Astrocyte (in vitro differentiated cells and primary cell): ENCODE measurements at regions not wholly inside any gene's neighbourhood (a gene's known extent, or its start where the extent isn't known, plus 50 kb on each side); places are given as distances from the start of the nearest gene placed in this dataset.

Experiments used
- DNase-seq: peaks from one replicate; pipeline ENCODE4 v3.0.0-alpha.2; 2010; ENCODE audit warnings: low read depth
- FAIRE-seq: peaks from 2 replicates; lab custom pipeline; 2011; peaks lifted over from hg19 to GRCh38; lab: Jason Lieb, UNC
- H2AFZ ChIP-seq: 2 replicates; pipeline ENCODE4 v1.6.0; 2012; ENCODE audit warnings: low read depth, low read length, inconsistent platforms
- H3K27ac ChIP-seq: 2 replicates; pipeline ENCODE4 v1.5.1; 2011; ENCODE audit warnings: low read depth, low read length, inconsistent platforms
- H3K27me3 ChIP-seq: 2 replicates; pipeline ENCODE4 v1.6.0; 2011; ENCODE audit warnings: low read length, inconsistent platforms; ENCODE audit not compliant: insufficient read depth
- H3K36me3 ChIP-seq: 2 replicates; pipeline ENCODE4 v1.5.1; 2011; ENCODE audit warnings: low read length, inconsistent platforms; ENCODE audit not compliant: insufficient read depth
- H3K4me1 ChIP-seq: 2 replicates; pipeline ENCODE4 v1.5.1; 2011; ENCODE audit warnings: low read length, inconsistent platforms; ENCODE audit not compliant: insufficient read depth
- H3K4me2 ChIP-seq: 2 replicates; pipeline ENCODE4 v1.6.0; 2012; ENCODE audit warnings: low read length, inconsistent platforms
- H3K4me3 ChIP-seq: 2 replicates; pipeline ENCODE4 v1.5.1; 2011; ENCODE audit warnings: low read depth, mild to moderate bottlenecking, low read length, inconsistent platforms; ENCODE audit not compliant: insufficient read depth
- H3K79me2 ChIP-seq: 2 replicates; pipeline ENCODE4 v1.6.0; 2012; ENCODE audit warnings: mild to moderate bottlenecking, low read length, inconsistent platforms; ENCODE audit not compliant: insufficient read depth
- H3K9ac ChIP-seq: 2 replicates; pipeline ENCODE4 v1.6.0; 2012; ENCODE audit warnings: mild to moderate bottlenecking, low read length, inconsistent platforms
- H3K9me3 ChIP-seq: 2 replicates; pipeline ENCODE4 v1.5.1; 2012; ENCODE audit warnings: low read depth, mild to moderate bottlenecking, low read length, inconsistent platforms; ENCODE audit not compliant: insufficient read depth
- H4K20me1 ChIP-seq: 2 replicates; pipeline ENCODE4 v1.6.0; 2012; ENCODE audit warnings: low read length, inconsistent platforms; ENCODE audit not compliant: insufficient read depth
- H3K27ac Mint-ChIP-seq: one replicate; pipeline ENCODE4 v1.8.0; 2021; ENCODE audit warnings: mild to moderate bottlenecking, mixed read lengths; ENCODE audit not compliant: unreplicated experiment
- H3K27me3 Mint-ChIP-seq: one replicate; pipeline ENCODE4 v1.8.0; 2021; ENCODE audit warnings: low read depth, mixed read lengths; ENCODE audit not compliant: unreplicated experiment
- H3K36me3 Mint-ChIP-seq: one replicate; pipeline ENCODE4 v1.8.0; 2021; ENCODE audit warnings: low read depth, mixed read lengths; ENCODE audit not compliant: unreplicated experiment
- H3K4me1 Mint-ChIP-seq: one replicate; pipeline ENCODE4 v1.8.0; 2021; ENCODE audit warnings: low read depth, mixed read lengths; ENCODE audit not compliant: unreplicated experiment
- H3K4me3 Mint-ChIP-seq: one replicate; pipeline ENCODE4 v1.8.0; 2021; ENCODE audit warnings: mild to moderate bottlenecking, moderate library complexity, mixed read lengths; ENCODE audit not compliant: unreplicated experiment
- H3K9me3 Mint-ChIP-seq: one replicate; pipeline ENCODE4 v1.8.0; 2021; ENCODE audit warnings: mild to moderate bottlenecking, mixed read lengths; ENCODE audit not compliant: unreplicated experiment
- CTCF ChIP-seq: IDR thresholded peaks from 2 replicates; pipeline ENCODE4 v1.5.1; 2011; ENCODE audit warnings: low read depth, mild to moderate bottlenecking, inconsistent platforms, low read length, moderate library complexity; ENCODE audit not compliant: insufficient read depth
- EZH2 ChIP-seq: IDR thresholded peaks from 2 replicates; pipeline ENCODE4 v1.6.1; 2012; ENCODE audit warnings: mild to moderate bottlenecking, low read length, inconsistent platforms; ENCODE audit not compliant: insufficient read depth

DNA sequence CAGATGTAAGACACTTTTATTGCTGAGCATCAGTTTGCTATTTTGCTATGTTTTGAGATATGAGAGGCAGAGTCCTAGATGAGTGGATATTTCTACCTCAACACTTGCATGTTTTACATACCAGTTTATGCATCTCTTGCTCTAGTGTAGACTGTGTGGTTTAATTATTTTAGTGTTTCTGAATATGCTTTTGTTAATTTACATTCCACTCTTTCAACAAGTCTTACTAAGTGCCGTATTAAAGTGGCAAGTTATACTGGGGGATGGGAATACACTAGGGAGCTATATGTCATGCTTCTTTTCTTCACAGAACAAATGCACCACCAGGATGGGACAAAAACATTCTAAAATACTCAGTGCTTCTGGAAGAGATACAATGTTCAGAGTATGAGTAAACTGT is 507.7 kb upstream of the PRMT6 start:
- H3K36me3 ChIP-seq: no peaks in the 10 kb centered on the region

GRCh38 chr1:106554294-106554693 is 502.2 kb upstream of the PRMT6 start:
- Histone ChIP-seq H3K27ac (no peak overlapping the region), H2AFZ (no peak overlapping the region), H3K9me3 (no peaks in the 10 kb centered on the region), H3K4me2 (no peak overlapping the region), H3K27me3 (no peaks in the 10 kb centered on the region), H3K4me1 (no peaks in the 10 kb centered on the region), H3K4me3 (no peak overlapping the region), H4K20me1 (no peaks in the 10 kb centered on the region), H3K36me3 (no peaks in the 10 kb centered on the region), H3K79me2 (no peaks in the 10 kb centered on the region), H3K9ac (no peak overlapping the region)
- no peaks in the 10 kb centered on the region for H3K27me3 Mint-ChIP-seq
- no peak for FAIRE-seq
- no peaks in the 10 kb centered on the region for H3K36me3 Mint-ChIP-seq
- H3K4me3 Mint-ChIP-seq: no peak overlapping the region
- no peak overlapping the region for H3K27ac Mint-ChIP-seq
- H3K9me3 Mint-ChIP-seq: peaks cover 6% of the 10 kb centered on the region
- H3K4me1 Mint-ChIP-seq: peaks cover 6% of the 10 kb centered on the region
- no peak for TF ChIP-seq CTCF
- peak; percentile 2 for DNase-seq

More for the DNA sequence above, 507.7 kb upstream of the PRMT6 start:
- Mint-ChIP-seq H3K27me3 (no peaks in the 10 kb centered on the region), H3K4me3 (no peak overlapping the region), H3K36me3 (no peaks in the 10 kb centered on the region), H3K9me3 (peaks cover 9% of the 10 kb centered on the region), H3K27ac (no peak overlapping the region), H3K4me1 (peaks cover 8% of the 10 kb centered on the region)
- no peak overlapping the region for H3K27ac ChIP-seq
- FAIRE-seq (no peak), DNase-seq (no peak)
- no peaks in the 10 kb centered on the region for H3K27me3 ChIP-seq
- no peak overlapping the region for H3K4me3 ChIP-seq
- TF ChIP-seq EZH2 (no peak), CTCF (no peak)
- no peak overlapping the region for H3K9ac ChIP-seq
- no peaks in the 10 kb centered on the region for H4K20me1 ChIP-seq
- no peaks in the 10 kb centered on the region for H3K79me2 ChIP-seq
- no peak overlapping the region for H3K4me2 ChIP-seq
- H2AFZ ChIP-seq: no peak overlapping the region
- H3K9me3 ChIP-seq: no peaks in the 10 kb centered on the region
- no peaks in the 10 kb centered on the region for H3K4me1 ChIP-seq

DNA sequence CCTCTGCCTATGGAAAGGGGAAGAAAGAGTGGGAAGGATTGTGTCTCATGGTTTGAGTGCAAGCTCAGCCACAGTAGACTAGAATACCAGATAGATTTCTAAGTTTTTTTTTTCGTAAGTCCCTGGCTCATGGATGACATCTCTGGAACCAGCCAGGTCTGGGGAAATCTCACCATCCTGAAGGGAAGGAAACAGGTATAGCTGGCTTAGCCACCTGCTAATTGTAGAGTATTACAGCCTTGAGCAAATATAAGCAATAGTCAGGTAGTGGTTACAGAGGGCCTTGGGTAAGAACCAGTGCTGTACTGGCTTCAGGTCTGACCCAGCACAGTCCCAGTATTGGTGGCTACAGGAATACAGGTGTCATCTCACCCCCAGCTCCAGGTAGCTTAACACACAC is 500.9 kb upstream of the PRMT6 start:
- Mint-ChIP-seq H3K27ac (no peak overlapping the region), H3K27me3 (no peaks in the 10 kb centered on the region), H3K36me3 (no peaks in the 10 kb centered on the region), H3K4me3 (no peak overlapping the region), H3K4me1 (peaks cover 3% of the 10 kb centered on the region), H3K9me3 (peaks cover 10% of the 10 kb centered on the region)
- no peaks in the 10 kb centered on the region for H3K27me3 ChIP-seq
- no peak overlapping the region for H3K27ac ChIP-seq
- TF ChIP-seq EZH2 (no peak), CTCF (no peak)
- H3K4me2 ChIP-seq: no peak overlapping the region
- DNase-seq: no peak
- H2AFZ ChIP-seq: no peak overlapping the region
- H3K9me3 ChIP-seq: no peaks in the 10 kb centered on the region
- no peaks in the 10 kb centered on the region for H4K20me1 ChIP-seq
- no peak for FAIRE-seq
- H3K4me1 ChIP-seq: no peaks in the 10 kb centered on the region
- no peaks in the 10 kb centered on the region for H3K36me3 ChIP-seq
- H3K9ac ChIP-seq: no peak overlapping the region
- no peaks in the 10 kb centered on the region for H3K79me2 ChIP-seq
- H3K4me3 ChIP-seq: no peak overlapping the region
